ENCODE measurements at regions not wholly inside any gene's neighbourhood (a gene's known extent, or its start where the extent isn't known, plus 50 kb on each side); places are given as distances from the start of the nearest gene placed in this dataset.

GRCh38 chr1:104358621-104359020 lies 608.9 kb downstream of the AMY1C start:
- Histone ChIP-seq H3K4me1 (ENCODE audit: low read length) (no peaks in the 10 kb centered on the region), H3K9me3 (replicated peaks; ENCODE audit: insufficient read depth, low read length) (no peaks in the 10 kb centered on the region), H3K79me2 (ENCODE audit: low read length) (no peaks in the 10 kb centered on the region), H4K20me1 (ENCODE audit: insufficient read depth, low read length) (no peaks in the 10 kb centered on the region), H3K4me3 (ENCODE audit: low read length) (no peak overlapping the region), H3K36me3 (replicated peaks; ENCODE audit: insufficient read depth, low read length) (no peaks in the 10 kb centered on the region), H2AFZ (ENCODE audit: low read length) (no peak overlapping the region), H3K9me2 (replicated peaks; ENCODE audit: insufficient read depth, low read length) (no peaks in the 10 kb centered on the region), H3F3A (ENCODE audit: insufficient read depth, low read length) (no peaks in the 10 kb centered on the region), H3K27ac (ENCODE audit: low read length) (no peak overlapping the region), H3K4me2 (ENCODE audit: low read depth, low read length) (no peak overlapping the region), H3K27me3 (replicated peaks; ENCODE audit: insufficient read depth, low read length) (no peaks in the 10 kb centered on the region), H3K9ac (ENCODE audit: low read length) (no peak overlapping the region)
- DNase-seq, result no peak
- TF ChIP-seq EZH2 (optimal IDR thresholded peaks at IDR 0.05; ENCODE audit: low read depth, low read length), result no peak
- no peak for TF ChIP-seq EZH2phosphoT487 (IDR thresholded peaks at IDR 0.05; ENCODE audit: low read length)
- TF ChIP-seq, protein P1, sequence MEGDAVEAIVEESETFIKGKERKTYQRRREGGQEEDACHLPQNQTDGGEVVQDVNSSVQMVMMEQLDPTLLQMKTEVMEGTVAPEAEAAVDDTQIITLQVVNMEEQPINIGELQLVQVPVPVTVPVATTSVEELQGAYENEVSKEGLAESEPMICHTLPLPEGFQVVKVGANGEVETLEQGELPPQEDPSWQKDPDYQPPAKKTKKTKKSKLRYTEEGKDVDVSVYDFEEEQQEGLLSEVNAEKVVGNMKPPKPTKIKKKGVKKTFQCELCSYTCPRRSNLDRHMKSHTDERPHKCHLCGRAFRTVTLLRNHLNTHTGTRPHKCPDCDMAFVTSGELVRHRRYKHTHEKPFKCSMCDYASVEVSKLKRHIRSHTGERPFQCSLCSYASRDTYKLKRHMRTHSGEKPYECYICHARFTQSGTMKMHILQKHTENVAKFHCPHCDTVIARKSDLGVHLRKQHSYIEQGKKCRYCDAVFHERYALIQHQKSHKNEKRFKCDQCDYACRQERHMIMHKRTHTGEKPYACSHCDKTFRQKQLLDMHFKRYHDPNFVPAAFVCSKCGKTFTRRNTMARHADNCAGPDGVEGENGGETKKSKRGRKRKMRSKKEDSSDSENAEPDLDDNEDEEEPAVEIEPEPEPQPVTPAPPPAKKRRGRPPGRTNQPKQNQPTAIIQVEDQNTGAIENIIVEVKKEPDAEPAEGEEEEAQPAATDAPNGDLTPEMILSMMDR (IDR thresholded peaks at IDR 0.05; ENCODE audit: low read length), result no peak

DNA sequence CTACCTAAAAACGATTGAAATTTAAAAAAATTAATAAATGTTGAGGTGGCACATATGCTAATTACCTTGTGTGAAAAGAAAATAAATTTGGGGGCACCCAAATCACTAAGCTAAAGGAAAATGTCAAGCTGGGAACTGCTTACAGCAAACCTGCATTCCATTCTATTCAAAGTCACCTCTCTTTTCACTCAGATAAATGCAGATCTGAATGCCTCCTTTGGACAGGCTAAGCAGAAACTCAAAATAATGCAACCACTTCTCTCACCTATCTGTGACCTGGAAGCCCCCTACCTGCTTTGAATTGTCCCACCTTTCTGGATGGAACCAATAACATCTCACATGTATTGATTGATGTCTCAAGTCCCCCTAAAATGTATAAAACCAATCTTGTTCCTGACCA lies 628.7 kb downstream of the AMY1C start:
- H3F3A ChIP-seq (ENCODE audit: insufficient read depth, low read length), result no peaks in the 10 kb centered on the region
- DNase-seq, result no peak
- H3K9me3 ChIP-seq (replicated peaks; ENCODE audit: insufficient read depth, low read length), result no peaks in the 10 kb centered on the region
- no peak overlapping the region for H3K9ac ChIP-seq (ENCODE audit: low read length)
- TF ChIP-seq EZH2phosphoT487 (IDR thresholded peaks at IDR 0.05; ENCODE audit: low read length), result no peak
- TF ChIP-seq EZH2 (optimal IDR thresholded peaks at IDR 0.05; ENCODE audit: low read depth, low read length), result no peak
- TF ChIP-seq, protein P1 (IDR thresholded peaks at IDR 0.05; ENCODE audit: low read length), result no peak
- H3K4me3 ChIP-seq (ENCODE audit: low read length), result no peak overlapping the region
- H4K20me1 ChIP-seq (ENCODE audit: insufficient read depth, low read length), result no peaks in the 10 kb centered on the region
- H3K27me3 ChIP-seq (replicated peaks; ENCODE audit: insufficient read depth, low read length), result no peaks in the 10 kb centered on the region
- H3K9me2 ChIP-seq (replicated peaks; ENCODE audit: insufficient read depth, low read length), result no peaks in the 10 kb centered on the region
- H3K4me2 ChIP-seq (ENCODE audit: low read depth, low read length), result no peak overlapping the region
- H3K4me1 ChIP-seq (ENCODE audit: low read length), result no peaks in the 10 kb centered on the region
- no peak overlapping the region for H2AFZ ChIP-seq (ENCODE audit: low read length)
- H3K79me2 ChIP-seq (ENCODE audit: low read length), result no peaks in the 10 kb centered on the region
- no peaks in the 10 kb centered on the region for H3K36me3 ChIP-seq (replicated peaks; ENCODE audit: insufficient read depth, low read length)
- no peak overlapping the region for H3K27ac ChIP-seq (ENCODE audit: low read length)

- Histone ChIP-seq H3F3A (ENCODE audit: insufficient read depth, low read length) (no peaks in the 10 kb centered on the region), H3K9me3 (replicated peaks; ENCODE audit: insufficient read depth, low read length) (no peaks in the 10 kb centered on the region), H3K27me3 (replicated peaks; ENCODE audit: insufficient read depth, low read length) (no peaks in the 10 kb centered on the region), H3K9ac (ENCODE audit: low read length) (no peak overlapping the region), H3K4me1 (ENCODE audit: low read length) (no peaks in the 10 kb centered on the region), H3K4me3 (ENCODE audit: low read length) (no peak overlapping the region), H3K27ac (ENCODE audit: low read length) (no peak overlapping the region), H3K9me2 (replicated peaks; ENCODE audit: insufficient read depth, low read length) (no peaks in the 10 kb centered on the region), H3K79me2 (ENCODE audit: low read length) (no peaks in the 10 kb centered on the region), H3K4me2 (ENCODE audit: low read depth, low read length) (no peak overlapping the region), H3K36me3 (replicated peaks; ENCODE audit: insufficient read depth, low read length) (no peaks in the 10 kb centered on the region), H2AFZ (ENCODE audit: low read length) (no peak overlapping the region), H4K20me1 (ENCODE audit: insufficient read depth, low read length) (no peaks in the 10 kb centered on the region)
- DNase-seq, result no peak
- TF ChIP-seq, protein P1 (IDR thresholded peaks at IDR 0.05; ENCODE audit: low read length), result no peak
- TF ChIP-seq EZH2phosphoT487 (IDR thresholded peaks at IDR 0.05; ENCODE audit: low read length), result no peak
- no peak for TF ChIP-seq EZH2 (optimal IDR thresholded peaks at IDR 0.05; ENCODE audit: low read depth, low read length)
These were observed 630.3 kb downstream of the AMY1C start for GRCh38 chr1:104380003-104380402.

All from MM.1S (cell line).